ENCODE measurements at regions not wholly inside any gene's neighbourhood (a gene's known extent, or its start where the extent isn't known, plus 50 kb on each side); places are given as distances from the start of the nearest gene placed in this dataset.
A peak's percentile ranks its signal among the peaks of the same experiment; 100 is the strongest.
"Not testable (repeated sequence)": the region's sequence is repeated elsewhere in the genome, so short reads cannot be mapped to it uniquely, and the experiment has no call there.

- DNase-seq (ENCODE audit: low read depth) = no peak
These were observed 71.6 kb upstream of the TARDBP start for GRCh38 chr1:10940838-10941237.

DNA sequence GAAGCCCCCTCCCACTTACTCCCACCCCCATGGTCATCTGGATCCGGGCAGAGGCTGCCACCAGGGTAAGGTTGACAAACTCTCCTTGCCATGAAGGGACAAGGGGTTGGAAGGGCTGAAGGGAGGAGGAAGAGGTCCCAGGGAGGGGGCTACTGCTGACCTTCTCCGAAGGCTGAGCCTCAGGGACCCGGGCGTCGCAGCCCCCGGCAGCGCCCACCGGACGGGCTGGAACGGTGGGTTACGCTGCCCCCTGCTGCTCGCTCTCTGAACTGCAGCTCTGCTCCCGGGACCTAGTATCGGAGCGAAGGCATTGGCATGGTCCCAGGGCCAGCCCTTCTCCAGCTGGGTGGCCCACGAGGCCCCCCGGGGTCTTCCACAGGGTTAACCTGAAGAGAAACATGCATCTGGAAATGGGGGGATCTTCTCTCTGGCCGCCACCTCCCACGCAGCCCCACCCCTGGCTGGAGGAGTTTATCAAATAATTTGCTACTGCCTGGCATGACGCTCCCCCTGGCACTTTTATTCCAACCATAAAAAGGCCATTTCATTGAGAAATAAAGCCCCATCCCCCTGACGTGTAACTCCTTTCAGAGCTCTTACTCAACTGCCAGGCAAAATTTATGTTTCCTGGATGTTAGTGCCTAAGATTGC lies 70.4 kb upstream of the TARDBP start:
- peak; percentile 46 for DNase-seq (ENCODE audit: low read depth)

DNA sequence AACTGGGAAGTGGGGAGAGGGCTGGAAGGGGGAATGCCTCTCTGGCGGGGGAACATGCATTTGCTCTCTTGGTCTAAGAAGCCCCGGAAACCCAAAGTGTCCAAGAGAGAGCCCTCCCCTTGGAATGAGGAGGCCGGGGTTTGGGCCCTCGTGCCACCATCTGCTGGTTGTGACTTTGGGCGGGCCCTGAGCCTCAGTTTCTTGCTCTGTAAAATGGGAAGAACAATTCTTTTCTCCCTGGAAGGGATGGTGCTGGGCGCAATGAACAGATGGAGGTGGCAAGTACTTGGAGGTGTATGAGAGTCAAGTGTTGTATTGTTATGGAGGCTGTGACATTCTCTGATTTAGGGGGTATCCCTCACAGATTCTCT lies 69.9 kb upstream of the TARDBP start:
- no peak for DNase-seq (ENCODE audit: low read depth)

DNA sequence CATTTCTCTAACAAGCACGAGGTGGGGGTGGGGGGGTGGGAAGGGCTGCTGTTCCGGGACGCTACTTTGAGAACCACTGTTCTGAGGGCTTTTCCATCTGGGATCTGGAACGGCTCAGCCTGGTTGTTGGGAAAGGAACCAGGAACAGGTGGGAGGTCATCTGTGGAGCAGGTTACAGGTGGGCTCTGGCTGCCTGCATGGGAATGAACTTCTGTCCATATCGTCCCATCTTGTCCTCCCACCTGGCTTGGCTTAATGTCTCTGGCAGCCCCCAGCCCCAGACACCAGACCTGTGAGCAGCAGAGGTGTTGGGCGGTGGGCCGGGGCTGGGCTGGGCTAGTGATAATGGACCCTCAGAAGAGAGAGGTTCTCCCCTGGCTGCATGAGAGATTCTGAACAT lies 69.4 kb upstream of the TARDBP start:
- DNase-seq (ENCODE audit: low read depth) = no peak

- no peak for DNase-seq (ENCODE audit: low read depth)
These were observed 68.3 kb upstream of the TARDBP start for GRCh38 chr1:10943991-10944730.

- no peak for DNase-seq (ENCODE audit: low read depth)
These were observed 66.4 kb upstream of the TARDBP start for GRCh38 chr1:10945991-10946509.

GRCh38 chr1:10947181-10947580 lies 65.3 kb upstream of the TARDBP start:
- DNase-seq (ENCODE audit: low read depth) = no peak

- DNase-seq (ENCODE audit: low read depth) = no peak
These were observed 64.6 kb upstream of the TARDBP start for GRCh38 chr1:10947691-10948462.

- DNase-seq (ENCODE audit: low read depth) = no peak
These were observed 64.0 kb upstream of the TARDBP start for GRCh38 chr1:10948463-10948775.

- no peak for DNase-seq (ENCODE audit: low read depth)
These were observed 61.9 kb upstream of the TARDBP start for GRCh38 chr1:10950316-10951172.

DNA sequence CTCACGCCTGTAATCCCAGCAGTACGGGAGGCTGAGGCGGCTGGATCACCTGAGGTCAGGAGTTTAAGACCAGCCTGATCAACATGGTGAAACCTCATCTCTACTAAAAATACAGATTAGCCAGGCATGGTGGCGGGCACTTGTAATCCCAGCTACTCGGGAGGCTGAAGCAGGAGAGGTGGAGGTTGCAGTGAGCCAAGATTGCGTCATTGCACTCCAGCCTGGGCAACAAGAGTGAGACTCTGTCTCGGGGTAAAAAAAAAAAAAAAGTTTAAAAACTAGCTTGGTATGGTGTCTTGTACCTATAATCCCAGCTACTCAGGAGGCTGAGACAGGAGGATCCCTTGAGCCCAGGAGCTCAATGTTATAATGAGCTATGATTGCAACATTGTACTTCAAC lies 61.2 kb upstream of the TARDBP start:
- DNase-seq (ENCODE audit: low read depth) = not testable (repeated sequence)

DNA sequence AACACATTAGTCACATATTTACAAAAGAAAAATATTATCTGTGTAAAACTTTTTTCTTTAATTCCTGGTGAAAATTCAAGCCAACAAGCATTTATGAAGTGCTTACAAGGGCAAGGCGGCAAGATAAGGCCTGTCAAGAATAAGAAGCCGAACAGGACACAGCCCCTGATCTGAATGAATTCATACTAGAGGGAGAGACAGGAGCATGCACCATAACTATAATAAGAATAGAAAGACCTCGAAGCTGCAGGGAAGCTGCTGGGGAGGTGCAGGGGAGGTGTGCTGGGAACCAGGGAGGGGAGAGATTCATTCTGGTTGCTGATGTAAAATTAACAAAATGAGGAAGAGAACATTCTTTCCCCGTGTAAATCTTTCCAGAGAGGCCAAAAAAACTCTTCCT lies 60.5 kb upstream of the TARDBP start:
- no peak for DNase-seq (ENCODE audit: low read depth)

- no peak for DNase-seq (ENCODE audit: low read depth)
These were observed 58.8 kb upstream of the TARDBP start for GRCh38 chr1:10953505-10954193.

- no peak for DNase-seq (ENCODE audit: low read depth)
These were observed 55.3 kb upstream of the TARDBP start for GRCh38 chr1:10957133-10957532.

DNA sequence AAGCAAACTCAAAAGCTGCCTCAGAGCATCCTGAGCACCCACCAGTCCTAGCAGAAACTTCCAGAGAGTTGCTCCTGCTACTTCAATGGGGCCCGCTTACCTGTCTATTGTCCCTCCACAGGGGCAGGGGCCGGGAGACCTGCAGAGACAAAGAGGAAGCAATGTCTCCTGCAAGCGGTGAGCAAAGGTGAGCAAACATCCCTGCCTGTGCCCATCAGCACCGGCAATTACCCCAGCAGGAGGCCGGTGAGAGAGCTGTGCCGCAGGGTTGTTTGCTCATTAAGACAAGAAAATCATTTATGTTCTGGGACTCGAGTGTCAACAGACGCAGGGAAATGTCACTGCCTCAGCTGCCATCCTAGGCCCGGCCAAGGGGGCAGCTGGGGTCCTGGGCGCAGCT lies 53.8 kb upstream of the TARDBP start:
- DNase-seq (ENCODE audit: low read depth) = no peak

- DNase-seq (ENCODE audit: low read depth) = peak; percentile 67
These were observed 51.8 kb upstream of the TARDBP start for GRCh38 chr1:10960411-10961299.

DNA sequence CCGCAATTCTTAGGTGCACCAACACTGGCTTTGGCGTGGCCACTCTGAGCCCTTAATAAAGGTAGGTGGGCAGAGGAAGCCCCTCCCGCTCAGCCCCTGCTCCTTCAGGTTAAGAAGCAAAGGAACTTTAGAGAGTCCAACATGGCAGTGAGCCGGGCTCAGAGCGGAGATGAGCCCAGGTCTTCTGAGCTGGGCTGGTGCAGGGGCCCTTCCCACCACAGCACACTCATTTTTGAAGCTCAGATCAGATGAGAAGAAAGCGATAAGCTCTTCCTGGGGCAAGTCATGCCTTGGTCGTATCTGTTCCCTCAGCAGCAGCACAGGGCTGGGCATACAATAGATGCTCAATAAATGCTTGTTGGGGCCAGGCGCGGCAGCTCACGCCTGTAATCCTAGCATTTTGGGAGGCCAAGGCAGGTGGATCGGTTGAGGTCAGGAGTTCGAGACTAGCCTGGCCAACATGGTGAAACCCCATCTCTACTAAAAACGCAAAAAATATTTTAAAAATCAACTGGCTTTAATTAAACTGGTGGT lies 51.1 kb upstream of the TARDBP start:
- no peak for DNase-seq (ENCODE audit: low read depth)

DNA sequence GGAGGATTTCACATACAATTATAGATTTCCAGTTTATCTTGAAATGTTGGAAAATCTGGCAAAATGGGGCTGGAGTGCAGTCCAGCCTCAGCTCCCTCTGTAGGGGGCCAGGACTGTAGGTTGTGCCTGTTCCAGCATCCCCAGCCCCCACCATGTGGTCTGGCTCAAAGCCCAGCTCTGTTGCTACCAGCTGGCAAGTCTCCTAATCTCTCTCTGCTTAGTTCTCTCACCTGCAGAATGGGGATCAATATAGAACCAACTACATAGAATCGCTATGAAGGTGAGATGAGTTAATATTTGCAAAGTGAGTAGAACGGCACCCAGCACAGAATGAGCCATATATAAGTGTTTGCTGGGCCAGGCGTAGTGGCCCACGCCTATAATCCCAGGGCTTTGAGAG lies 50.0 kb upstream of the TARDBP start:
- no peak for DNase-seq (ENCODE audit: low read depth)

Data from T follicular helper cell (primary cell).